HL-60 (cell line): ENCODE measurements at regions not wholly inside any gene's neighbourhood (a gene's known extent, or its start where the extent isn't known, plus 50 kb on each side); places are given as distances from the start of the nearest gene placed in this dataset.

ENCODE experiments used
- CTCF ChIP-seq: IDR thresholded peaks from one replicate; pipeline ENCODE4 v1.5.1; 2011; ENCODE audit warnings: low read length, control low read depth, inconsistent platforms; ENCODE audit not compliant: insufficient read depth
- POLR2AphosphoS5 ChIP-seq: IDR thresholded peaks from 2 replicates; pipeline ENCODE4 v1.6.1; 2012; ENCODE audit warnings: low read depth

- TF ChIP-seq CTCF: no peak
- TF ChIP-seq POLR2AphosphoS5: no peak
Observed at GRCh38 chr14:101370593-101371569, 190.4 kb upstream of the DIO3 start.
